ENCODE measurements at regions not wholly inside any gene's neighbourhood (a gene's known extent, or its start where the extent isn't known, plus 50 kb on each side); places are given as distances from the start of the nearest gene placed in this dataset.

DNA sequence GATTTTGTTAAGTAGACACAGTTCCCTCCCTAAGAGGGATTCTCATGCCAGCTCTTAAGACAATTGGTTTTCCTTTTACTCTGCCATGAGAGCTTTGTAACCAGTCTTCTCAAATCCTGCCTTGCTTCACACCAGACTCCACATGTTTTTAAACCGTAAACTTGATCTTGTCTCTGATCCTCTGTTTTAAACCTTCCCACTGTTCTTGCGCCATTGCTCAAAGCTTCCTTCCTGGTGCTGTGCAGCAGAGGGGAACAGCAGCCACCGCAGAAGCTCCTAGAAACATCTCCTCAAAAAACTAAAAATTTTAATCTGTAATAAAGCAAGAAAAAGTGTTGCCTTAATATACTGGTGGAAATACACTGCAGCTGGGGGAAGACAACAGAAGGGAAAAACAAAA lies 154.5 kb upstream of the SATB1 start:
- Histone ChIP-seq H3K9me3 (no peaks in the 10 kb centered on the region), H3K4me3 (no peak overlapping the region), H3K27ac (no peak overlapping the region), H3K27me3 (no peaks in the 10 kb centered on the region), H3K4me1 (no peaks in the 10 kb centered on the region), H3K36me3 (no peaks in the 10 kb centered on the region)
- intact Hi-C loops (cut with DNase I), result no loop called here
- no peak for DNase-seq (ENCODE audit: extremely low spot score in 2 of 2)
- TF ChIP-seq POLR2A (IDR thresholded peaks at IDR 0.05) (no peak), POLR2AphosphoS5 (IDR thresholded peaks at IDR 0.05; ENCODE audit: insufficient read depth in 1 of 2, low read depth in 1 of 2) (no peak)
- TF ChIP-seq, protein P1, sequence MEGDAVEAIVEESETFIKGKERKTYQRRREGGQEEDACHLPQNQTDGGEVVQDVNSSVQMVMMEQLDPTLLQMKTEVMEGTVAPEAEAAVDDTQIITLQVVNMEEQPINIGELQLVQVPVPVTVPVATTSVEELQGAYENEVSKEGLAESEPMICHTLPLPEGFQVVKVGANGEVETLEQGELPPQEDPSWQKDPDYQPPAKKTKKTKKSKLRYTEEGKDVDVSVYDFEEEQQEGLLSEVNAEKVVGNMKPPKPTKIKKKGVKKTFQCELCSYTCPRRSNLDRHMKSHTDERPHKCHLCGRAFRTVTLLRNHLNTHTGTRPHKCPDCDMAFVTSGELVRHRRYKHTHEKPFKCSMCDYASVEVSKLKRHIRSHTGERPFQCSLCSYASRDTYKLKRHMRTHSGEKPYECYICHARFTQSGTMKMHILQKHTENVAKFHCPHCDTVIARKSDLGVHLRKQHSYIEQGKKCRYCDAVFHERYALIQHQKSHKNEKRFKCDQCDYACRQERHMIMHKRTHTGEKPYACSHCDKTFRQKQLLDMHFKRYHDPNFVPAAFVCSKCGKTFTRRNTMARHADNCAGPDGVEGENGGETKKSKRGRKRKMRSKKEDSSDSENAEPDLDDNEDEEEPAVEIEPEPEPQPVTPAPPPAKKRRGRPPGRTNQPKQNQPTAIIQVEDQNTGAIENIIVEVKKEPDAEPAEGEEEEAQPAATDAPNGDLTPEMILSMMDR (IDR thresholded peaks at IDR 0.05), result no peak

DNA sequence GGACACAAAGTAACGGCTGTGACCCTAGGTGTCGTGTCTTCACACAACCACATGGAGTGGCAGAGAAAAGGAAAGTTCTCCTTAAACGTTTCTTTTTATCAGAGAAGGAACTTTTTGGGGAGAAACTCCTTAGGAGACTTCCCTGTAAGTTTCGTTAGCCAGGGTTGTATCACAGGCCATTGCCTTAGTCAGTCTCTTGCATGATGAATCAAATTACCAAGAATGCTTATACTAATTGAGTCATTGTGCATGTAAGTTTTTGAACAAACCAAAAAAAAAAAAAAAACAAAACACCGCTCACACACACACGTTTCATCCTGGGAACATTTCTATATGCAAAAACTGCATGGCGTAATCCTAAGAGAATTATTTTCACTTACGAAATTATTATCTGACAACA lies 150.4 kb upstream of the SATB1 start:
- H3K36me3 ChIP-seq, result no peaks in the 10 kb centered on the region
- no peaks in the 10 kb centered on the region for H3K9me3 ChIP-seq
- no peak overlapping the region for H3K4me3 ChIP-seq
- no peak overlapping the region for H3K27ac ChIP-seq
- TF ChIP-seq POLR2A (IDR thresholded peaks at IDR 0.05) (no peak), POLR2AphosphoS5 (IDR thresholded peaks at IDR 0.05; ENCODE audit: insufficient read depth in 1 of 2, low read depth in 1 of 2) (no peak)
- TF ChIP-seq, protein P1 (IDR thresholded peaks at IDR 0.05), result no peak
- intact Hi-C loops (cut with DNase I), result no loop called here
- H3K4me1 ChIP-seq, result no peaks in the 10 kb centered on the region
- no peaks in the 10 kb centered on the region for H3K27me3 ChIP-seq
- DNase-seq (ENCODE audit: extremely low spot score in 2 of 2), result no peak

DNA sequence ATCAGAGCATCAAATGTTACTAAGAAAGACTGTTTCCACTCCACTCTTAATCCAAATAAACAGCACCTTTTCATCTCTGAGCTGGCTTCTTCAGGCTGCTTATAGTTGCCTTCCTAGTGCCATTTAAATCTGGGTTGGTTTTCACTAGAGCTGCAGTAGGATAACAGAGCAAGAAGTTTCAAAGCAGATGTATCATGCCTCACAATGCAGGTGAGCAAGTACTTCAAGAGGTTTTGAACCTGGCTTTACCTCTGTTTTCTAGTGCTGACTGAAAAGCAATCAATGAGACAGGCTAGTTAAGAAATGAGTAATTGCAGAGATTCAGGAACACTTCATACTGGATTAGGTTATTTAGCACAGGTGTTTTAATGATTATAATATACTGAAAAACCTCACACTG lies 147.7 kb upstream of the SATB1 start:
- intact Hi-C loops (cut with DNase I), result no loop called here
- Histone ChIP-seq H3K4me1 (no peaks in the 10 kb centered on the region), H3K36me3 (no peaks in the 10 kb centered on the region), H3K9me3 (no peaks in the 10 kb centered on the region), H3K27me3 (no peaks in the 10 kb centered on the region), H3K27ac (no peak overlapping the region), H3K4me3 (no peak overlapping the region)
- TF ChIP-seq POLR2A (IDR thresholded peaks at IDR 0.05) (no peak), POLR2AphosphoS5 (IDR thresholded peaks at IDR 0.05; ENCODE audit: insufficient read depth in 1 of 2, low read depth in 1 of 2) (no peak)
- TF ChIP-seq, protein P1 (IDR thresholded peaks at IDR 0.05), result no peak
- no peak for DNase-seq (ENCODE audit: extremely low spot score in 2 of 2)

DNA sequence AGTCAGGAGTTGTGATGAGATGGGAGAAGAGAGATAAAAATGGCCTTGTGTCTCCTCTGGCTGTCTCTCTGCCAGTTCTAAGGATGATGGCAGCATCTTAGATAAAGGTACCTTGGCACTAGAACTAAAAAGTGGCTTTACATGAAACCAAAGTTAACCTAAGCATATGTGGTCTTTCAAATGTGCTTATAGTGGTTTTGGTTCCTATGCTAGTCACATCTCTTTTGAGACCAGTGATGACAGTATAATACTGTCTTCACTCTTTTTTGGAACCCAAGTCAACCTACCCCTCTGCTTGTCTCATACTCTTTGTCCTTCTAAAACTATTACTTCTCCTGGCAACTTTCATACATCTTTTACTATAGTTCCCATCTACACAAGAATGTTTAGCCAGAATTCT lies 142.2 kb upstream of the SATB1 start:
- H3K4me3 ChIP-seq, result no peak overlapping the region
- no peaks in the 10 kb centered on the region for H3K27me3 ChIP-seq
- intact Hi-C loops (cut with DNase I), result no loop called here
- H3K36me3 ChIP-seq, result no peaks in the 10 kb centered on the region
- H3K27ac ChIP-seq, result no peak overlapping the region
- DNase-seq (ENCODE audit: extremely low spot score in 2 of 2), result no peak
- H3K4me1 ChIP-seq, result no peaks in the 10 kb centered on the region
- H3K9me3 ChIP-seq, result no peaks in the 10 kb centered on the region
- TF ChIP-seq POLR2A (IDR thresholded peaks at IDR 0.05) (no peak), POLR2AphosphoS5 (IDR thresholded peaks at IDR 0.05; ENCODE audit: insufficient read depth in 1 of 2, low read depth in 1 of 2) (no peak)
- TF ChIP-seq, protein P1 (IDR thresholded peaks at IDR 0.05), result no peak

DNA sequence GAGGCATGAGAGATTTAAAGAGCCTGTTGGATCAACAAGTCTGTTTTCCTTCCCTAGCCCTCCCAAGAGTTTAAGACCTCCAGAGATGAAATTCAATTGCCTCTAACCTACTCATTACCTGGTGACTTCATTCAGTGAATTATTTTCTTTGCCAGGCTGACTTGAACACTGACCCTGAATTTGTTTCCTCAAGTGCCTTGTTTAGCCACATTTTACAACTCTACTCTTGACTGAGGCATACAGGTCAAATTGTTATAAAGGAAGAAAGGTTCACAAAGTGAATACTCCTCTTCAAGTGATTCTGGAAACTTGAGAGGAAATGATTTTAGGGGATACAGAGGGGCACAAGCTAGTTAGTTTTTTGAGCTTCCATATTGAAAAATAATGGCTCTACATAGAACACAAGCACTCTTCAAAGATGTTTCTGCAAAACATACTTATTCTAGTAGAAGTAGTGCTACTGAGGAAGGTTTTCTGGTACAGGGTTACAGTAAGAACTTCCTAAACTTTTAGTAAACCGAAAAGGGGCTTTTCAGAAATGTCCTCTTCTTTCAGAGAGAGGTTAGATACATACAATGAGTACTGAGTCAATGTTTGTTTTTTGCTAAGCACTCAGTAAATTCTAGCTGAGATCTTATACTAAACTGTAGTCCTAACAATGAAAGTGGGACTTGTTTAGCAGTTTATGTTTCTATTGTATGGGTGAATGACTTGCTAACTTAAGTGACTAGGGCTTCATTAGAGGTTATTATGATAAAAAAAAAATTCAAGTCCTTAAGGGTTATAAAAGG lies 137.4 kb upstream of the SATB1 start:
- H3K36me3 ChIP-seq, result no peaks in the 10 kb centered on the region
- no peaks in the 10 kb centered on the region for H3K27me3 ChIP-seq
- no peak for DNase-seq (ENCODE audit: extremely low spot score in 2 of 2)
- TF ChIP-seq, protein P1 (IDR thresholded peaks at IDR 0.05), result no peak
- TF ChIP-seq POLR2A (IDR thresholded peaks at IDR 0.05) (no peak), POLR2AphosphoS5 (IDR thresholded peaks at IDR 0.05; ENCODE audit: insufficient read depth in 1 of 2, low read depth in 1 of 2) (no peak)
- H3K9me3 ChIP-seq, result no peaks in the 10 kb centered on the region
- no peak overlapping the region for H3K27ac ChIP-seq
- intact Hi-C loops (cut with DNase I), result no loop called here
- H3K4me3 ChIP-seq, result no peak overlapping the region
- H3K4me1 ChIP-seq, result no peaks in the 10 kb centered on the region

Data from vagina (tissue), 2 donors.